GM12891 (cell line): ENCODE measurements at regions not wholly inside any gene's neighbourhood (a gene's known extent, or its start where the extent isn't known, plus 50 kb on each side); places are given as distances from the start of the nearest gene placed in this dataset.

Experiments
- POLR2A ChIP-seq: IDR thresholded peaks from 2 replicates; pipeline ENCODE4 v1.6.1; 2011; ENCODE audit warnings: low read depth, low read length, control low read depth
- POU2F2 ChIP-seq: IDR thresholded peaks from 2 replicates; pipeline ENCODE4 v1.6.1; 2011; ENCODE audit warnings: low read depth, mild to moderate bottlenecking, control low read depth, low read length, moderate library complexity
- TAF1 ChIP-seq: IDR thresholded peaks from 2 replicates; pipeline ENCODE4 v1.6.1; 2011; ENCODE audit warnings: low read depth, low read length, control low read depth

- no peak for TF ChIP-seq POU2F2
- TF ChIP-seq POLR2A: no peak
- TF ChIP-seq TAF1: no peak
Measured at GRCh38 chr5:135242021-135242865, 156.8 kb downstream of the MACROH2A1 start.
